ENCODE measurements at regions not wholly inside any gene's neighbourhood (a gene's known extent, or its start where the extent isn't known, plus 50 kb on each side); places are given as distances from the start of the nearest gene placed in this dataset.

GRCh38 chr9:105176194-105176593 is 68.3 kb upstream of the SLC44A1 start:
- TF ChIP-seq POLR2A (IDR thresholded peaks at IDR 0.05) (no peak), POLR2AphosphoS5 (IDR thresholded peaks at IDR 0.05) (no peak)
- TF ChIP-seq, protein P1, sequence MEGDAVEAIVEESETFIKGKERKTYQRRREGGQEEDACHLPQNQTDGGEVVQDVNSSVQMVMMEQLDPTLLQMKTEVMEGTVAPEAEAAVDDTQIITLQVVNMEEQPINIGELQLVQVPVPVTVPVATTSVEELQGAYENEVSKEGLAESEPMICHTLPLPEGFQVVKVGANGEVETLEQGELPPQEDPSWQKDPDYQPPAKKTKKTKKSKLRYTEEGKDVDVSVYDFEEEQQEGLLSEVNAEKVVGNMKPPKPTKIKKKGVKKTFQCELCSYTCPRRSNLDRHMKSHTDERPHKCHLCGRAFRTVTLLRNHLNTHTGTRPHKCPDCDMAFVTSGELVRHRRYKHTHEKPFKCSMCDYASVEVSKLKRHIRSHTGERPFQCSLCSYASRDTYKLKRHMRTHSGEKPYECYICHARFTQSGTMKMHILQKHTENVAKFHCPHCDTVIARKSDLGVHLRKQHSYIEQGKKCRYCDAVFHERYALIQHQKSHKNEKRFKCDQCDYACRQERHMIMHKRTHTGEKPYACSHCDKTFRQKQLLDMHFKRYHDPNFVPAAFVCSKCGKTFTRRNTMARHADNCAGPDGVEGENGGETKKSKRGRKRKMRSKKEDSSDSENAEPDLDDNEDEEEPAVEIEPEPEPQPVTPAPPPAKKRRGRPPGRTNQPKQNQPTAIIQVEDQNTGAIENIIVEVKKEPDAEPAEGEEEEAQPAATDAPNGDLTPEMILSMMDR (IDR thresholded peaks at IDR 0.05 in 8 of 11, conservative IDR thresholded peaks at IDR 0.05 in 3 of 11) = no peak
- Histone ChIP-seq H3K27me3 (replicated peaks in 1 of 7) (no peaks in the 10 kb centered on the region), H3K36me3 (no peaks in the 10 kb centered on the region), H3K9me3 (no peaks in the 10 kb centered on the region), H3K4me1 (no peaks in the 10 kb centered on the region), H3K27ac (no peak overlapping the region), H3K4me3 (no peak overlapping the region)
- DNase-seq = no peak
- whole genome bisulfite sequencing, 5 donors = 92 to 95% (median 95%) methylated on average over 3 of the region's 3 CpGs
- intact Hi-C loops (cut with DNase I; ENCODE audit: low total_unique reads) = no loop called here

GRCh38 chr9:105178076-105178475 is 66.4 kb upstream of the SLC44A1 start:
- 75 to 95% (median 93%) methylated on average over 10 of the region's 10 CpGs for WGBS, 5 donors
- no peaks in the 10 kb centered on the region for H3K9me3 ChIP-seq
- no peaks in the 10 kb centered on the region for H3K27me3 ChIP-seq (replicated peaks in 1 of 7)
- H3K27ac ChIP-seq = no peak overlapping the region
- intact Hi-C loops (cut with DNase I; ENCODE audit: low total_unique reads) = no loop called here
- H3K4me3 ChIP-seq = no peak overlapping the region
- H3K36me3 ChIP-seq = no peaks in the 10 kb centered on the region
- DNase-seq = no peak
- H3K4me1 ChIP-seq = no peaks in the 10 kb centered on the region
- TF ChIP-seq, protein P1 (IDR thresholded peaks at IDR 0.05 in 8 of 11, conservative IDR thresholded peaks at IDR 0.05 in 3 of 11) = no peak
- TF ChIP-seq POLR2AphosphoS5 (IDR thresholded peaks at IDR 0.05) = no peak
- no peak for TF ChIP-seq POLR2A (IDR thresholded peaks at IDR 0.05)

DNA sequence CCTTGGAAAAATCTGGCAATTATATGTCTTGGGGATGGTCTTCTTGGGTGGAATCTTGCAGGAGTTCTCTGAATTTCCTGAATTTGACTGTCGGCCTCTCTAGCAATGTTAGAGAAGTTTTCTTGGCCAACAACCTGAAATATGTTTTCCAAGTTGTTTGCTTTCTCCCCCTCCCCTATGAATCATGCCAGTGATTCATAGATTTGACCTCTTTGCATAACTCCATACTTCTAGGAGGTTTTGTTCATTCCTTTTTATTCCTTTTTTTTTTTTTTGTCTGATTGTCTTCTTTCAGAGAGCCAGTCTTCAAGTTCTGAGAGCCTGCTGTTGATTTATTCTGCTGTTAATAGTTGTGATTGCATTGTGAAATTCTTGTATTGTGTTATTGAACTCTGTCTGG is 56.7 kb upstream of the SLC44A1 start:
- DNase-seq = no peak
- Histone ChIP-seq H3K4me1 (peaks cover 0 to 18% (median 6%) of the 10 kb centered on the region in 6 donors), H3K27ac (no peak overlapping the region), H3K4me3 (no peak overlapping the region), H3K9me3 (no peaks in the 10 kb centered on the region), H3K27me3 (replicated peaks in 1 of 7) (peaks cover 0 to 17% (median 0%) of the 10 kb centered on the region in 7 donors), H3K36me3 (no peaks in the 10 kb centered on the region)
- whole genome bisulfite sequencing, 5 donors = 67 to 84% (median 77%) methylated on average over 1 of the region's 1 CpG
- TF ChIP-seq, protein P1 (IDR thresholded peaks at IDR 0.05 in 8 of 11, conservative IDR thresholded peaks at IDR 0.05 in 3 of 11) = no peak
- no peak for TF ChIP-seq POLR2AphosphoS5 (IDR thresholded peaks at IDR 0.05)
- no peak for TF ChIP-seq POLR2A (IDR thresholded peaks at IDR 0.05)
- intact Hi-C loops (cut with DNase I; ENCODE audit: low total_unique reads) = no loop called here

GRCh38 chr9:105188746-105189145 is 55.7 kb upstream of the SLC44A1 start:
- H3K27me3 ChIP-seq (replicated peaks in 1 of 7) = peaks cover 0 to 23% (median 0%) of the 10 kb centered on the region in 7 donors
- TF ChIP-seq POLR2A (IDR thresholded peaks at IDR 0.05) = no peak
- TF ChIP-seq, protein P1 (IDR thresholded peaks at IDR 0.05 in 8 of 11, conservative IDR thresholded peaks at IDR 0.05 in 3 of 11) = no peak
- no peak for TF ChIP-seq POLR2AphosphoS5 (IDR thresholded peaks at IDR 0.05)
- DNase-seq = no peak
- intact Hi-C loops (cut with DNase I; ENCODE audit: low total_unique reads) = no loop called here
- WGBS, 5 donors = 83 to 98% (median 90%) methylated on average over 1 of the region's 1 CpG
- H3K9me3 ChIP-seq = no peaks in the 10 kb centered on the region
- peaks cover 0 to 26% (median 6%) of the 10 kb centered on the region in 6 donors for H3K4me1 ChIP-seq
- H3K36me3 ChIP-seq = no peaks in the 10 kb centered on the region
- H3K27ac ChIP-seq = no peak overlapping the region
- H3K4me3 ChIP-seq = no peak overlapping the region
